SIG-M5 treated with dmso at 0.1 percent for 504 hours (cell line): ENCODE measurements at regions not wholly inside any gene's neighbourhood (a gene's known extent, or its start where the extent isn't known, plus 50 kb on each side); places are given as distances from the start of the nearest gene placed in this dataset.
A peak's percentile ranks its signal among the peaks of the same experiment; 100 is the strongest.

Source experiments
- DNase-seq: peaks from one replicate; lab custom pipeline; 2025; ENCODE audit not compliant: unreplicated experiment; lab: John Stamatoyannopoulos, UW

- DNase-seq: no peak
These were observed 399.5 kb downstream of the RFC3 start for GRCh38 chr13:34217343-34218025.

- no peak for DNase-seq
These were observed 406.0 kb downstream of the RFC3 start for GRCh38 chr13:34223984-34224383.

GRCh38 chr13:34224877-34225276 lies 406.9 kb downstream of the RFC3 start:
- DNase-seq: no peak

- DNase-seq: no peak
These were observed 412.3 kb downstream of the RFC3 start for GRCh38 chr13:34230271-34230670.

GRCh38 chr13:34241332-34241731 lies 423.4 kb downstream of the RFC3 start:
- no peak for DNase-seq

GRCh38 chr13:34243403-34243802 lies 425.5 kb downstream of the RFC3 start:
- no peak for DNase-seq

GRCh38 chr13:34246511-34246910 lies 428.6 kb downstream of the RFC3 start:
- DNase-seq: no peak

GRCh38 chr13:34247596-34247995 lies 429.6 kb downstream of the RFC3 start:
- no peak for DNase-seq

- DNase-seq: no peak
These were observed 431.6 kb downstream of the RFC3 start for GRCh38 chr13:34249546-34250039.

GRCh38 chr13:34250151-34250670 lies 432.3 kb downstream of the RFC3 start:
- DNase-seq: no peak

GRCh38 chr13:34254366-34254765 lies 436.4 kb downstream of the RFC3 start:
- no peak for DNase-seq

- no peak for DNase-seq
These were observed 437.8 kb downstream of the RFC3 start for GRCh38 chr13:34255711-34256110.

GRCh38 chr13:34256236-34256635 lies 438.3 kb downstream of the RFC3 start:
- no peak for DNase-seq

- peak; percentile 85 for DNase-seq
These were observed 440.0 kb downstream of the RFC3 start for GRCh38 chr13:34257966-34258365.

- no peak for DNase-seq
These were observed 440.9 kb downstream of the RFC3 start for GRCh38 chr13:34258646-34259386.

- no peak for DNase-seq
These were observed 445.7 kb downstream of the RFC3 start for GRCh38 chr13:34263681-34264080.

- DNase-seq: no peak
These were observed 447.2 kb downstream of the RFC3 start for GRCh38 chr13:34265046-34265679.

- no peak for DNase-seq
These were observed 458.8 kb downstream of the RFC3 start for GRCh38 chr13:34276764-34277163.

GRCh38 chr13:34277936-34278335 lies 460.0 kb downstream of the RFC3 start:
- DNase-seq: no peak

GRCh38 chr13:34278780-34279179 lies 460.8 kb downstream of the RFC3 start:
- DNase-seq: no peak

GRCh38 chr13:34290661-34291060 lies 472.7 kb downstream of the RFC3 start:
- no peak for DNase-seq
